ENCODE measurements at regions not wholly inside any gene's neighbourhood (a gene's known extent, or its start where the extent isn't known, plus 50 kb on each side); places are given as distances from the start of the nearest gene placed in this dataset.

GRCh38 chr18:39555496-39555895 lies 1989.9 kb upstream of the CELF4 start:
- no peak for TF ChIP-seq POLR2A (IDR thresholded peaks at IDR 0.05; ENCODE audit: low read depth, low read length)
- no peak for TF ChIP-seq CTCF (IDR thresholded peaks at IDR 0.05 in 2 of 3, conservative IDR thresholded peaks at IDR 0.05 in 1 of 3; ENCODE audit: control insufficient read depth in 2 of 3, extremely low read depth in 1 of 3, insufficient read depth in 1 of 3, low read depth in 3 of 3, low read length in 3 of 3)
- no peak for TF ChIP-seq EZH2 (IDR thresholded peaks at IDR 0.05; ENCODE audit: borderline replicate concordance, control insufficient read depth, low read depth, low read length)
- no peak for TF ChIP-seq GABPA (IDR thresholded peaks at IDR 0.05; ENCODE audit: low read depth)
- TF ChIP-seq POLR2AphosphoS5 (IDR thresholded peaks at IDR 0.05; ENCODE audit: low read length) = no peak
- TF ChIP-seq USF1 (IDR thresholded peaks at IDR 0.05; ENCODE audit: borderline replicate concordance, extremely low read length, insufficient read depth, low read depth, low read length) = no peak
- no peak for TF ChIP-seq PBX3 (IDR thresholded peaks at IDR 0.05; ENCODE audit: insufficient replicate concordance, low read depth, low read length)
- no peak for TF ChIP-seq PKNOX1 (IDR thresholded peaks at IDR 0.05)

Measured in GM12878 (cell line).